Chondrocyte (in vitro differentiated cells): ENCODE measurements at regions not wholly inside any gene's neighbourhood (a gene's known extent, or its start where the extent isn't known, plus 50 kb on each side); places are given as distances from the start of the nearest gene placed in this dataset.

Experiments used
- DNase-seq: peaks from one replicate; pipeline ENCODE4 v3.0.0; 2021; ENCODE audit warnings: mixed read lengths, low spot score
- H3K27ac Mint-ChIP-seq: one replicate; pipeline ENCODE4 v1.8.0; 2021; ENCODE audit warnings: mild to moderate bottlenecking, moderate library complexity, mixed read lengths; ENCODE audit not compliant: unreplicated experiment
- H3K27me3 Mint-ChIP-seq: 2 replicates; pipeline ENCODE4 v1.8.0; 2021; ENCODE audit warnings: low read depth, mixed read lengths
- H3K36me3 Mint-ChIP-seq: 2 replicates; pipeline ENCODE4 v1.8.0; 2021; ENCODE audit warnings: low read depth, mixed read lengths
- H3K4me1 Mint-ChIP-seq: 2 replicates; pipeline ENCODE4 v1.8.0; 2021; ENCODE audit warnings: low read depth, mild to moderate bottlenecking, mixed read lengths
- H3K4me3 Mint-ChIP-seq: one replicate; pipeline ENCODE4 v1.8.0; 2021; ENCODE audit warnings: mild to moderate bottlenecking, moderate library complexity, mixed read lengths; ENCODE audit not compliant: unreplicated experiment
- H3K9me3 Mint-ChIP-seq: 2 replicates; pipeline ENCODE4 v1.8.0; 2021; ENCODE audit warnings: low read depth, mixed read lengths
- TF ChIP-seq, protein P1 (sequence below): fragments of 200-600 bp; sonication (generic); IDR thresholded peaks from 2 replicates; pipeline ENCODE4 v1.5.0; 2021; ENCODE audit warnings: antibody characterized with exemption, mild to moderate bottlenecking, moderate library complexity

DNA sequence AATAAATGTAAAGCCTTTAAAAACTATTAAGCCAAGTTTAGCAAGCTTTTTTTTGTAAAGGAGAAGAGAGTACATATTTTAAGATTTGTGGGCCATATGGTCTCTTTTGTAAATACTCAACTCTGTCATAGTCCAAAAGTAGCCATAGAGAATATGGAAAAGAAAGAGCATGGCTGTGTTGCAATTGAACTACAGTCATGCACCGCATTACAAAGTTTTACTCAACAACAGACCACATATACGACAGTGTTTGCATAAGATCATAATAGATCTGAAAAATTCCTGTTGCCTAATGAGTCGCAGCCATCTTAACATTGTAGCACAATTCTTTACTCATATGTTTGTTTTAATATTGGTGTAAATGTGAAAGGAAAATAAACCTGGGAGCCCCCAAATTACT is 440.8 kb downstream of the HTR7 start:
- DNase-seq, result no peak
- no peaks in the 10 kb centered on the region for H3K36me3 Mint-ChIP-seq
- peaks cover 8% of the 10 kb centered on the region for H3K4me1 Mint-ChIP-seq
- TF ChIP-seq, protein P1, sequence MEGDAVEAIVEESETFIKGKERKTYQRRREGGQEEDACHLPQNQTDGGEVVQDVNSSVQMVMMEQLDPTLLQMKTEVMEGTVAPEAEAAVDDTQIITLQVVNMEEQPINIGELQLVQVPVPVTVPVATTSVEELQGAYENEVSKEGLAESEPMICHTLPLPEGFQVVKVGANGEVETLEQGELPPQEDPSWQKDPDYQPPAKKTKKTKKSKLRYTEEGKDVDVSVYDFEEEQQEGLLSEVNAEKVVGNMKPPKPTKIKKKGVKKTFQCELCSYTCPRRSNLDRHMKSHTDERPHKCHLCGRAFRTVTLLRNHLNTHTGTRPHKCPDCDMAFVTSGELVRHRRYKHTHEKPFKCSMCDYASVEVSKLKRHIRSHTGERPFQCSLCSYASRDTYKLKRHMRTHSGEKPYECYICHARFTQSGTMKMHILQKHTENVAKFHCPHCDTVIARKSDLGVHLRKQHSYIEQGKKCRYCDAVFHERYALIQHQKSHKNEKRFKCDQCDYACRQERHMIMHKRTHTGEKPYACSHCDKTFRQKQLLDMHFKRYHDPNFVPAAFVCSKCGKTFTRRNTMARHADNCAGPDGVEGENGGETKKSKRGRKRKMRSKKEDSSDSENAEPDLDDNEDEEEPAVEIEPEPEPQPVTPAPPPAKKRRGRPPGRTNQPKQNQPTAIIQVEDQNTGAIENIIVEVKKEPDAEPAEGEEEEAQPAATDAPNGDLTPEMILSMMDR, result no peak
- H3K27ac Mint-ChIP-seq, result no peak overlapping the region
- H3K4me3 Mint-ChIP-seq, result no peak overlapping the region
- no peaks in the 10 kb centered on the region for H3K27me3 Mint-ChIP-seq
- no peaks in the 10 kb centered on the region for H3K9me3 Mint-ChIP-seq

DNA sequence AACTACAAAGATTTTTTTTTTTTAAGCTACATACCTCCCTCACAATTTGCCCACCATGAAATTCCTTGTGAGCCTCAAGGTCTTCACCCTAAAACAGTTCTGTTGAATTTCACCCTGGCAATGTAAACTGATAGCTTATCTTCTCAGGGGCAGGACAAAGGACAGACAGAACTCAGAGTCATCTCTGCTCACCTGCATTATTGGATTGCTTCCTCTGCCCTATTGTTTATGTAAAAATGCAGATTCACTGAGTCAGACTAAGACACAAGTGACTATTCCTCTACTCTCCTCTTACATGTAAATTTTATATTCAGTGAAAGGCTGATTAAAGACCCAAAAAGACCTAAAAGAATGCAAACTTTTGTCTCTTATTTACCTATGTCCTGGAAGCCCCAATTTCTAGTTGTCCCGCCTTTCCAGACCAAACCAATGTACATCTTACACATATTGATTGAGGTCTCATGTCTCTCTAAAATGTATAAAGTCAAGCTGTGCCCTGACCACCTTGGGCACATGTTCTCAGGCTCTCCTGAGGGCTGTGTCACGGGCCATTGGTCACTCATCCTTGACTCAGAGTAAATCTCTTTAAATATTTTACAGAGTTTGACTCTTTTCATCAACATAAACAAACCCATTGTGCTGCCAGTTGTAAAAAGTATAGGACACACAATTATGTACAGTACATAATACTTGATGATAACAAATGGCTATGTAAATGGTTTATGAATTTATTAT is 440.2 kb downstream of the HTR7 start:
- no peaks in the 10 kb centered on the region for H3K27me3 Mint-ChIP-seq
- TF ChIP-seq, protein P1, result no peak
- H3K9me3 Mint-ChIP-seq, result no peaks in the 10 kb centered on the region
- H3K36me3 Mint-ChIP-seq, result no peaks in the 10 kb centered on the region
- H3K4me1 Mint-ChIP-seq, result peaks cover 8% of the 10 kb centered on the region
- no peak overlapping the region for H3K4me3 Mint-ChIP-seq
- no peak for DNase-seq
- no peak overlapping the region for H3K27ac Mint-ChIP-seq

DNA sequence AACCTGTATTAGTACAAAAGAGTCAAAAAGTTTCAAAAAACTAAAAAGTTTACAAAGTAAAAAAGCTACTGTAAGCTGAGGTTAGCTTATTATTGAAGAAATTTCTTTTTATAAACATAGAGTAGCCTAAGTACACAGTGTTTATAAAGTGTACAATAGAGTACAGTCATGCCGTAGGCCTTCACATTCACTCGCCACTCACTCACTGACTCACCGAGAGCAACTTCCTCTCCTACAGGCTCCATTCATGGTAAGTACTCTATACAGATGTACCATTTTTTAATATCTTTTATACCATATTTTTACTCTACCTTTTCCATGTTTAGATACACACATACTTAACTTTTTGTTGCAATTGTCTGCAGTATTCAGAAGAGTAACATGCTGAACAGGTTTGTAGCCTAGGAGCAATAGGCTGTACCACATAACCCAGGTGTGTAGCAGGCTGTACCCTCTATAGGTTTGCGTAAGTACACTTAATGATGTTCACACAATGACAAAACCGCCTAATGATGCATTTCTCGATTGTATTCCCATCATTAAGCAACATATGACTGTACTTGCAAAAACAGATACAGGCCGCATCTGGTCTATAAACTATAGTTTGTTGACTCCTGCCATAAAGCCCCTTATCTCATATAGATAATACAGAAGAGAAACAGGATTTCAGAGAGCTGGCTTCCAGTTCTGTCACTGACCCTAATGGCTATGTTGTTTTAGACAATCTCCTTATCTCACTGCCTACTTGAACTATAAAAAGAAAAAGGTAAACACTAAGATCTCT is 438.8 kb downstream of the HTR7 start:
- Mint-ChIP-seq H3K27me3 (no peaks in the 10 kb centered on the region), H3K36me3 (no peaks in the 10 kb centered on the region), H3K9me3 (peaks cover 6% of the 10 kb centered on the region), H3K27ac (no peak overlapping the region), H3K4me1 (peaks cover 3% of the 10 kb centered on the region), H3K4me3 (no peak overlapping the region)
- TF ChIP-seq, protein P1, result no peak
- DNase-seq, result no peak

DNA sequence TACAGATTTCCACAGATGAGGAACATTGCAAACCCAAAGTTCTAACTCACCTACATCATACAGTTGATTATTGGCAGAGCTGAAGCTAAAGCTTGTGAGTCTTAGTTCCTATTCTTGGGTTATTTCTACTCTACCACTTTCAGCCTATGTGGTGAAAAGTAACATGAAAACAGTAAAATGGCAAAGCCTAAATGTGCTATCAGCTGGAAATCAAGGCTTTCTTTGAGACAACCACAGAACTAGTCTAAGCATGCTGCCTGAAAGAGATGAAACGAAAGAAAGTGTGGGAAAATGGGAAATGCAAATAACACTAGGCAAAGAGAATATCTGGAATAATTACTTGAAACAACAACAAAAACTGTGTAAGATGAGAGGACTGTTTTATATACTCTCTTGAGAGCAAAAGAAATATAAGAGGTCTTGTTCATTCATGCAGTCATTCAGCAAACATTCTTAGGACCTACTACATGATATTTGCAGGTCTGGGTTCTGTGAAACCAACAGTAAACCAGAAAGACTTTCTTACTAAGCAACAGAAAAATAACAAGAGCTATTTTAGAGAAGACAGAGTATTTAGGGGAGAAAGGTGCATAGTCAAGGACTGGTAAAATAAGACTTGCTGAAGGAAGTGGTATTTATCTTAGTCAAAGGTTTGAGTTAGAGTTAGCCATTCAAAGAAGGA is 437.1 kb downstream of the HTR7 start:
- Mint-ChIP-seq H3K27ac (no peak overlapping the region), H3K9me3 (peaks cover 11% of the 10 kb centered on the region), H3K4me1 (peaks cover 3% of the 10 kb centered on the region), H3K36me3 (no peaks in the 10 kb centered on the region), H3K4me3 (no peak overlapping the region), H3K27me3 (no peaks in the 10 kb centered on the region)
- no peak for DNase-seq
- TF ChIP-seq, protein P1, result no peak

DNA sequence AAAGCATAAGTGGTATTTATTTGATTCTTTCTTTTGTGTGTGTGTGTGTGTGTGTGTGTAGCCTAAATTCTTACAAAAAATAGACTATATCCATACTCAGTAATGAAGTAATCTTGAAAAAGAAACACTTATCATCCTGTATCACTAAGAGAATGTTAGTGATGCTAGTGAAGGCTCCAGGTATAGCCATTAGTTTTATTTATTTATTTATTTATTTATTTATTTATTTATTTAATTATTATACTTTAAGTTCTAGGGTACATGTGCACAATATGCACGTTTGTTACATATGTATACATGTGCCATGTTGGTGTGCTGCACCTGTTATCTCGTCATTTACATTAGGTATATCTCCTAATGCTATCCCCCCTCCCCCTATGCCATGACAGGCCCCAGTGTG is 436.0 kb downstream of the HTR7 start:
- Mint-ChIP-seq H3K27me3 (no peaks in the 10 kb centered on the region), H3K27ac (no peak overlapping the region), H3K4me1 (peaks cover 3% of the 10 kb centered on the region), H3K9me3 (peaks cover 17% of the 10 kb centered on the region), H3K36me3 (no peaks in the 10 kb centered on the region), H3K4me3 (no peak overlapping the region)
- TF ChIP-seq, protein P1, result no peak
- no peak for DNase-seq
